HG03066 (cell line): ENCODE measurements at regions not wholly inside any gene's neighbourhood (a gene's known extent, or its start where the extent isn't known, plus 50 kb on each side); places are given as distances from the start of the nearest gene placed in this dataset.

Source experiments
- ATAC-seq: cut with Tn5 transposase; IDR thresholded peaks from one replicate; pipeline ENCODE4 v1.9.1; 2021; ENCODE audit warnings: low read depth; ENCODE audit not compliant: unreplicated experiment

DNA sequence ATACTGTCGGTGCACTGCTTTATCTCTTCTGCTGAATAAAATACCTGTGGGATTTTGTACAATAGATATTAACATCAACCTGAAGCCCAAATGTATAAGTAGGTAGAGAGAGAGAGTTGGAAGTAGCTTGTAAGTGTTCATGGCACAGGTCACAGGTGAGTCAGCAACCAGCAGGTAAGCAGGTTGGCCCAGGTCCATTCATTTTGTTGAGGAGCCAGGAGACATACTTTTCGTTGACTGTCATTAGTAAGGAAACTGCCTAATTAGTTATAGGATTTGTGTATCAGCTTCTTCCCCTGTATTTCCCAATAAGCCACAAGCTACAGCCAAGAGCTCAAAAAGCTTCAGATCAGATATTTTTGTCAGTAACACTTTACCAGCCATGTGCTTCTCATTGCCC is 650.8 kb downstream of the IRX1 start:
- no peak for ATAC-seq

DNA sequence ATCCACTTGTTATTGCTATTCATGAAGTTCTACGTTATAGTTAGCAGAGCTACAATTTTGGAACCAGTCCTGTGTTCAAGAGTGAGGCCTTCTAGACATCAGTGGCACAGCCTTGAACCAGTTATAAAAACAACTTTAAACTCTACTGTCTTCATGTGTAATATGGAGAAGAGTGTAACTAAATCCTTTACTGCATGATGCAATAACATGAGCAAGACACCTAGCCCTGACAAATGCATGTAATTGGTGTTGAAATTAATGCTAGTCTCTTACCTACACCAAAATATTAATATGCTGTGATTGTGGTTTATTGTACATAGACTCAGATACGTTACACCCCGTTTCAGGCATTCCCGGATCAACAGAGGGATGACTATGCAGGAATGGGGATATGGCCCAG is 654.6 kb downstream of the IRX1 start:
- ATAC-seq = no peak

DNA sequence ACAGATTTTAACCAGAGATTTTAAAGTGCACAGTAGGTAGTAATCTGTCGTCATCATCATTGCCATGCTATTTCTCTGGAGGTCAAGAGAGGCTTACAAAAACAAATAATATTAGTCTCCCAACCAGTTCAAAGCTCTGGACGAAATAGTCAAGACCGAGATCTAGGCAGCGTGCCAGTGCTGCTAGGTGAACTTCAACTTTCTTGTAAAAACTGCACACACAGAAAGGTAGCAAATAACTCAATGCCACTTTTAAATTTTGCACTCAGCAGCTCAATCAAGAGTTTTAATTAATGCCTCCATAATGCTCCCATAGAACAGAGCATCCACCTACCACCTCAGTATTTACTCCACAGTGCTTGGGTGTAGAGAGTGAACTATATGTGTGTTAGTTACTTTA is 656.8 kb downstream of the IRX1 start:
- ATAC-seq = no peak

DNA sequence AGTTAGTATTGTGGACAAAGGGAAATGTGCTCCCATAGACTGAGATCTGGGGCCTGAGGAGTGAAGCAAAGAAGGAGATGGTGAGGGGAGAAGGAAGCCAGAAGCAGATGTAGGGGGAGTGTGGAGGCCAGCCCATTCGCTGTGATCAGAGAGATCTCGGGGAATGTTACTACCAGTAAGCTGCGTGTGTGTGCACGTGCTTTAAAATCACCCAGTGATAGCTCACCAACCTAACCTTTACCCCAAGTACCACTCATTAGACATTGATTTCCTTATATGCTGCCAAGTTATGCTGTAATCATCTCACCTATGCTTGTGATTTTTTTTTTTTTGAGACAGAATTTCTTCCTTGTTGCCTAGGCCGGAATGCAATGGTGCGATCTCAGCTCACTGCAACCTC is 659.1 kb downstream of the IRX1 start:
- ATAC-seq = no peak

DNA sequence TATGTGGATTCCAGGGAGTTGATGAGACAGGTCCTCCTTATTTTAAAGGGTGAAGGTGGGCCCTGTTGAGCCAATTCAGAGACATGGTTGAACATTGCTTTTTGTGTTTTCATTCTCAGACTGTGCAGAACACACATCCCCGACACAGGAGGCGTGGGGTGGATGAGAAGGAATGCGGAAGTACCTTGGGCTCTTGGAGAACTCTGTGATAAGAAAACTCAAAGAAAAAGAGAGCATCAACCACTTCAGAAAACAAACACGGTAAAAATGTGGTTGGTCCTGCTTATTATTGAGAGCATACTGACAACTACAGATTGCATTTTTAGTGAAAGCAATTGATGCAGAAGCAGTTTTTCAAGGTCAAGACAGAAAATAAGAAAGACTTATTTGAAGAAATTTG is 659.8 kb downstream of the IRX1 start:
- no peak for ATAC-seq

DNA sequence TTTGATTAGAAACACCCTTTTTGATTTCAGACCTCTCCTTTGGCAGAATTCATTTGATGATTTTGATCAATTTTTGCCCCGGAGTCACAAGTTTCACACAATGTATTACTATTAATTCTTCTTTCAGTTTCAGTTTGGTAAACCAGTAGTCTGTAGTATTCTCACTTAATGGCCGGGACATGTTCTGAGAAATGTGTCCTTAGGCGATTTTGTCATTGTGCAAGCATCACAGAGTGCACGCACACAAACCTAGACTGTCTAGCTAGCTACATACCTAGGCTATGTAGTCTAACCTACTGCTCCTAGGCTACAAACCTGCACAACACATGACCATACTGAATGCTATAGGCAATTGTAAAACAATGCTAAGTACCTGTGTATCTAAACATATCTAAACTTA is 662.5 kb downstream of the IRX1 start:
- no peak for ATAC-seq

DNA sequence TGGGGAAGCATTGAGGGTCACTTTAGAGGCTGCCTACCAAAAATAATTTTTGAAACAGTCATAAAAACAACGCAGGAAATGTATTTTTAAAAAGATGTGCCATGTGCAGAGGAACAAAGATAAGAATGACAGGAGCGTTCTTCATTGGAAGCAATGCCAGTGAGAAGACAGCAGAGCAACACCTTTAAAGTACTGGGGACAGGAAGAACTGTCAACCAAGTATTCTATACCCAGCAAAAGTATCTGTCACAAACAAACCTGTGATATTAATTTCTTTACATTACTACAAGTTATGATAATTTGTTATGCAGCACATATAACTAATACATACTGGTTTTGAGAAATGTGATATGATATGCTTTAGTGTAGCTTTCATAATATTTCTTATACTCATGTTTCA is 675.6 kb downstream of the IRX1 start:
- ATAC-seq = no peak

DNA sequence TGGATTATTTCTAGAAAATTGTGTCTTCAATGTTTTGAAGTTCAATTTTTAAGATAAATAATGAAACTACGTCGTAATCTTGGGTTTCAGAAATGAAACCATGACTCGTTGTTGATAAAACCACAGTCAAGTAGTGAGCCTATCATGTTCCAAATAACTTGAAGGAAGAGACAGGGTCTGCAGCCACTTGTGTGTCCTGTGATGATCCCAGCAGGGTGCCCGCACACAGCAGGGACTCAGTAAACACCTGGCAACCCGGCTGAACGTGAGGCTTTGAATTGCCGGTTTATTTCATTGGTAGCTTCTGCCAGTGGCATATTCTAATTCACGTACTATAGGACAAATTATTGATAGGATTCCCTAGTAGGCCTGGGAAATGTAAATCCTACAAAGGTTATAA is 679.6 kb downstream of the IRX1 start:
- ATAC-seq = no peak

DNA sequence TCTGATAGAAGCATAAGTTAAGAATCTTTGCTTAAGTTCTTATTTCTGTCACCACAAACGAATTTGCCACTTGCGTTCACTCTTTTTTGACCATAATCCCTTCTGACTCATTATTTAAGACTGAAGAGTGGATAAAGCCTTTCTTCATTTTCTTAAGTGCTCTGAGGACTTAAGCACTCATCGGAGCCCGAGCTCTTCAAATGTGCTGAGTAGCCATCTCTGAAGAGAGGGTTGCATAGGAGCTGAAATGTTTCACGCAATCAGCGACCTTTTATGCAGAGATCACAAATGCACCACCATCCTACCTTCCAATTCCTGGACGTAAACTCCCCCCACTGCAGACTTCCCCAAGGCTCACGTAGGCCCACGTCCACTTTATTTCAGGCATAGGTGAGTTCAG is 699.2 kb downstream of the IRX1 start:
- ATAC-seq = no peak

DNA sequence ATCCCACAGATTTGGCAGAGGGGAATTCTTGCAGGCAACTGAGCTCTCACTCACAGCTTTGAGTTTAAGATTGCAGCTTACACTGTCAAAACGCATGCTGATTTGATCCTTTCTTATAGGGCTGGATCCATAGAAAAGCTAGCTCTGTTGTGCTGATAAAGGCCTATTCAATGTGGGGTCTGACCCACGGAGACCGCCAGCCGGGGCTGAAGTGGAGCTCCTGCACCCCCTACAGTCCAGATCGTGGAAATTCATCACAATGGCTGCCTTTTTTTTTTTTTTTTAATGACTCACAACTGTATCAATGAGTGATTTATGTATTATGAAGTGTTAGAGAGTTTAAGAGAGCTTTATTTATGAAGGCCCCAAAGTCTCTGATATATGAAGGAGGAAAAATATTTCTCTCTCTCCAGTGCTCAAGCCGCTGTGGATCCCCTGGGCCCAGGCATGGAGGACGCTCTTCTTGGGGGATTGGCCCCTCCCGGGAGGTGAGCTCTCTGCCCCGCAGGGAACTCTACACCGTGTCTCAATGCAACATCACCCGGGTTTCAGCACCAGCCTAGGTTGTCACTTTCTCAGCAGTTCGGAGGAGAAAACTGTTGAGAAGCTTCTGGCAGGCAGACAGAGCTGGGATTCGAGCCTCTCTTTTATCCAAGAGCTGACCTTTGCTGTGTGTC is 700.2 kb downstream of the IRX1 start:
- ATAC-seq = no peak

DNA sequence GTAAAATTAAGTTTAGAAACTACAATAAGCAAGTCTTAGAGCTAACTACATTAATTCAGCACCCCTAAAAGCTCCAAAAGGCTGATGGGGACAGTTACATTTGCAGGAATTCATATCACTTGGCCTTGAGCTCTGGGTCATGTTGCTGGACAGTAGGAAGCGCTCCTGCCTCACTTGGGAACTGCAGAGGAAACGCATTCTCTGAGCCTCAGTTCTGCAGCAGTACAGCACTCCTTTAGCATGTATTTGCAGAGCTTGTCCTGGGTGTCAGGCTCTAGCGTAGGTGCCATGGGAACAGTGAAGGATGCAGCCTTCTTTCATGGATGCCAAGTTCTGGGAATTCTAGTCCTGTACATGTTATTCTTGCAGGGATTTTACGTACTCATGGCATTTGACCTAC is 710.4 kb downstream of the IRX1 start:
- ATAC-seq = no peak

DNA sequence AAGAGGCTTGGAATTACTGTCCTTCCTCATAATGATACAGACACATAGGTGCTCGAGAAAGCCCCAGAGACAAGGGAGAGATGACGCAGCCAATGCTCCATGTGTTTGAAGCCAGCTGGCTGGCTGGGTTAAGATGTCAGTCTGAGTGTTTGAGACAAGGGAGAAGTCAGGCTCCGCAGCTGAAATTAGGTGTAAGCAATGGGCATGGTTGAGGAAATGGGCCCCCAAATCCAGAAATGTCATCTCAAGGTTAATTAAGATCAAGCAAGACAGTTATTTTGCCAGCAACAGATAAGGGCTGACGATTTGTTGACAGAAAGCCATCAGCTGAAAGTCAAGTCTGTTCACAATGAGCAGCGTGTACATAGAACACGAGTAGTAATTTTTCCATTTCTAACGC is 713.4 kb downstream of the IRX1 start:
- no peak for ATAC-seq

DNA sequence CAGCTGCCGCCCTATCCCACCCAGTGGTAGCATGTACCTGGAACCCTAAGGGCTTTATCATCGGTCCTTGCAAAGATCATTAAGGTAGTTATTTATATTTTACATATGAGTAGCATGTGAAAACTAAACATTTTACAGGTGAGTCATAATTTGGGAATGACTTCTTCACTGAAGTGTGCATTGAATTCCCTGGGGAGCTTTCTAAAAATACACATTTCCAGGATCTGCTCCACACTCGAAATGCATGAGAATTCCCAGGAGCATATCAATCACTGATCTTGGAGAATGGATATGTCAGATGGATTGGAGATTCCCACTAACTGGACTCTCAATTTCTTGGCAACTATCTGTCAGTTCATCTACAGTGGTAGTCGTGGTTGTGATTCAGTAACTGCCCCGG is 717.5 kb downstream of the IRX1 start:
- no peak for ATAC-seq

DNA sequence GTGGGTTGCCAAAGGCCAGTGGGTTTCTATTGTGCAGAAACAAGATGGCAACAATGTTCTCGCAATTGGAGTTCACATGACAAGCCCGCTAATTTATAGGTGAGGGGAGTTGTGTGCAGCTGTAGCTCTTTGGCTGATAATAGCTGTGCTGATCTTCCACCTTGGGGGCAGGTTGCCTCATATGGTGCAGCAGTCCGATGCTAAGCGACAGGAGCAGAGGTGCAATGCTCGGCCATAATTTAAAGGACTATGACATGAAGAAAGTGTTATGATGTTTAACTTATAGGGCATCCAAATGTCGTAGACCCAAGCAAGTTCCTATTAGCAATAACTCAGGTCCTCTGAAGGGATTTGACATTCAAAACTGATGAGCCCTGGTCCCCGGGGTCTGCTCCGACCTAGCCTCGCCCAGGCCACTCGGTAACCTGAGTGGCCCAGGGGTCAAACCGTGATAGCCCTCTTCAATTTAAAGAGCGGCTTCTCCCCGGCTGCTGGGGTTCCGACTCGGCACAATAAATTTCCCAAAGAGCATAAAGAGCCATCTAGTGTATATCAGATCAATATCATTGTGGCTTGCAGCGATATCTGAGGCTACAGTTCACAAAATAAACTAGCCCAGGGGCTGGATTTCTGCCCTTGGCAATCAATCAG is 724.0 kb downstream of the IRX1 start:
- ATAC-seq = no peak

DNA sequence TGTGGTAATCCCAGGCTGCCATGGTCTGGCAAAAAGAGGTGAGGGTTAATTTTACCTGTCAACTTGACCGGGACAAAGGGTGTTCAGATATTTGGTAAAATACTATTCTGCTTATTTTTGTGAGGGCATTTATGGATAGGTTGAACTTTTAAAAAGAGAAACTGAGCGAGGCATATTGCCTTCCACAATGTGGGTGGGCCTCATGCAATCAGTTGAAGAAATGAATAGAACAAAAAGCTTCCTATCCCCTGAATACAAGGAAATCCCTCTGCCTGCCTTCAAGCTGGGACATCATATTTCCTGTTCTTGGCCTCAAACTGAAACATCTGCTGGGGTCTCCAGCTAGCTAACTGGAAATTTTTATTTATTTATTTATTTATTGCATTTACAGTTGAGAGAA is 734.7 kb downstream of the IRX1 start:
- no peak for ATAC-seq

DNA sequence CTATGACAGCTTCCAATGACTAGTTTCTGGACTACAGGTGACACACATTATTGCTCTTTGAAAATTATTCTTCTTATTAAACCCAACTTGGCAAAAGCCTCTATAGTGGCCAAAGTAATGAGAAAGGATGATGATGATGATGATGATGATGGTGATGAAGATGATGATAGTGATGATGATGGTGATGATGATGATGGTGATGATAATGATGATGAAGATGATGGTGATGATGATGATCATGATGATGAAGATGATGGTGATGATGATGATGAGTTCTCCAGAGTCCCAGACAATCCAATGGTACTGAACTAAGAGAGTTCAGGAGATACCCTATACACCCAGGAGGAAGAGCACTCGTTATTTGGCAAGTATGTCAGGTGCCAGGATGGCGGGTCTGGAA is 739.4 kb downstream of the IRX1 start:
- ATAC-seq = no peak

DNA sequence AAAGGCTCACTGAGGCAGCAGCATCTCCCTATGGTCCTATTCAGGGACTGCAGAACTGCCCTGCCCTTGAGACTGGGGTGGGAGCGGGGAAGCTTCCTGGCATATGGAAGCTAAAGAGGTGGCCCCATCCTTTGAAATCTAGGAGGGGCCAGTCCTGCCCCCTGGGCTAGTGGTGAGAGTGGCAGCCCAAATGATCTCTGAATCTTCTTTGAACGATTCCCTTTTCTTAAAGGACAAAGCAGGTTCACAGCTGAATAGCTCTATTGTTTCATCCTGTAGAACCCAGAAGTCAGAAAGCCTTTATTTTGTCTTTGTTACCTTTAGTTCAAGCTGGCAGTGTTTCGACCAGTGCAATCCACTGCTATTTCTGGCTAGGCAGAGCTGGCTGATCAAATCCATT is 741.9 kb downstream of the IRX1 start:
- ATAC-seq = no peak

DNA sequence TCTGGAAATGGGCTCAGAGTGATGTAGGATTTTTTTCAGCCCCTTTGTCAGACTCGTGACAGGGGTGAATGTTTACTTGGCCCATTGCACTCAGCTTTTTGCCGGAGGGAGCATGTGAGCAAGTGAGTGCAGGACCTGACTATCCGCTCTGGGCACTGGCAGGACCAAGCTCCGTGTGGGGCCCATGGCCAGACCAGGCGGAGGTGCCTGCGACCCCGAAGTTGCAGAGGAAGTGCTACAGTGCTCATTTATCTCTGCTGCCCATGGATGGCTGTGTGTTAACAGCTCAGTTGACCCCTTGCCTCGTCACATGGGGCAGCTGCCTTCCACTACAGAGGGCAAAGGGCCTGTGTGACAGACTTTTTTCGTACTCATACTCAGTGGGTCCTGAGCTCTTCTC is 744.3 kb downstream of the IRX1 start:
- ATAC-seq = no peak

DNA sequence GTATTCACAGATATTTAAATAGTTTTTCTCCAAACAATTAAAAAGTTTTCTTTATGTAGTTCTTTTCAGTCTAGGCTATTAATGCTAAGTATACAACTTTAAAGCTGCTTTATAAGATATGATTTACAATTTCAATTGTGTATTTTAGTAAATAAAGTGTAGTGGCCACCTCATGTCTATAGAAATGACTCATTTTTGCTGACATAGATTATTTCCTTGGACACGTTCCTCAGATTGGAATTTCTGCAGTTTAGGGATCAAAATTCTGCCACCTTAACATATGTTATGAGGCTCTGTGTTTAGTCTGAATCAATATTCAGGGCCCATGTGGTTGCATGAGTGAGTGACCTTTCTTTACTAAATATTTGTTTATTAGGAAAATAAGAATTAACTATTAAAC is 750.2 kb downstream of the IRX1 start:
- no peak for ATAC-seq

DNA sequence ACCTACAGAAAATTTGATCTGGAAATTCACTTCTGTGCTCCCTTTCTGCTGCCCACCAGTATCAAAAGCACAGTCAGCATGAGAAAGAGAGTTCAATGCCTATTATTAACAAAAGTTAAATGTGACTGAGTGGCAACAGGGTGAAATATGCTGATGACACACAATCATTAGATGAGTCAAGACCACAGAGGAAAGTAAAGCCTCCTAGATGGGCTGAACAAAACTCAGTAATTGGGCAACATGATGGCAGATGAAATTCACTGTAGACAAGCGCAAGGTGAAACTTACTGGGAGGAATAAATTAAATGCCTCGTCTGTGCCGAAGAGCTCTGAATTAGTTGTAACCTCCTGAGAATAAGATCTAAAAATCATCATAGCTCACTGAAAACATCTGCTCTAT is 752.8 kb downstream of the IRX1 start:
- no peak for ATAC-seq

DNA sequence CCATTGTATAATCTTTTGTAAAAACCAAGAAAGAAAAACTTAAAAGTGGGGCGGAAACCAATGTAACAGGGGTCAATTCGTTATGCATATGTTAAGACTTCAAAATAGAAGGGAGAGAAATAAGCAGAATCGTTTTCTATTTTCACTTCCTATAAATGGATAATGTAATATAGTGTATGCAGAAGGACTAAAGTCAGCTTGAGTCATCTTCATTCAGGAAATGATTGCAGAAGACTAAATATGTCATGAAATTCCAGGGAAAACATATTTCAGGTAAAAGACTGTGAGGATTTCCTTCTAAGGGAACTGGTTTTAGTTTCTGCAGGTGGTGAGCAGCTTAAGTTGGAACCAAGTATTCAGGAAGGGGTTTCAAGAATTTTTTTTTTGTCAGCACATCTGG is 753.3 kb downstream of the IRX1 start:
- no peak for ATAC-seq

DNA sequence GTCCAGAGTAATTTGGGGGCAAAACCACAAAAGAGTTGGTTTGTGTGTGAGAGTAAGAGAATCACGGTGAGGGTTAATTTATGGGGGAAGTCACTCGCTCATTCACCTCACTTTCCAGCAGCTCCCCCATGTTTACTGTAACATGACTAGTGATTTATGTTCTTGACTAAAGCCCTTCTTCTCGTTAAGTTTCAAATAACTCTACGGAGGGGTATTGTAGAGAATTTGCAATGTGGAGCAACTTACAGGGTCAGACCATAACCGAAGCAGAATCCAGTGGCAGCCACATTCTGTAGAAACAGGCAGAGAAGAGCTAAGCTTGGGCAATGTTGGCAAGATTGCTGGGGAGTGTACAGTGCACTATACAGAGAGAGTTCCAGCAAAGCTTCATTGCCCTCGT is 760.6 kb downstream of the IRX1 start:
- no peak for ATAC-seq

DNA sequence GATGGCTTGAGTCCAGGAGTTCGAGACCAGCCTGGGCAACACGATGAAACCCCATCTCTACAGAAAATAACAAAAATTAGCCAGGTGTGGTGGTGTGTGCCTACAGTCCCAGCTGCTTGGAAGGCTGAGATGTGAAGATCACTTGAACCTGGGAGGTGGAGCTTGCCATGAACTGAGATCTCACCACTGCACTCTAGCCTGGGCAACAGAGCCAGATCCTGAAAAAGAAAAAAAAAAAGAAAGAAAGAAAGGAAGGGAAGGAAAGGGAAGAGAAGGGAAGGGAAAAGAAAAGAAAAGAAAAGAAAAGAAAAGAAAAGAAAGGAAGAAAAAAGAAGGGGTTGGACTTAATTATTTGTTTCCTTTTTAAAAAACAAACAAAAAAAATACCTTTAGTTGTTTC is 764.2 kb downstream of the IRX1 start:
- no peak for ATAC-seq
